GM18505 (cell line): ENCODE measurements at regions not wholly inside any gene's neighbourhood (a gene's known extent, or its start where the extent isn't known, plus 50 kb on each side); places are given as distances from the start of the nearest gene placed in this dataset.

Experiments
- ATAC-seq: cut with Tn5 transposase; IDR thresholded peaks from one replicate; pipeline ENCODE4 v1.9.1; 2021; ENCODE audit not compliant: unreplicated experiment
- POLR2A ChIP-seq: IDR thresholded peaks from 4 replicates; pipeline ENCODE4 v1.6.1; 2011; ENCODE audit warnings: borderline replicate concordance; ENCODE audit not compliant: insufficient read depth, insufficient read length; ENCODE audit errors: extremely low read depth

- ATAC-seq, result no peak
- TF ChIP-seq POLR2A, result no peak
Measured at GRCh38 chr4:81816031-81816761, 344.5 kb upstream of the RASGEF1B start.

GRCh38 chr4:81814987-81815541 lies 343.4 kb upstream of the RASGEF1B start:
- no peak for ATAC-seq
- no peak for TF ChIP-seq POLR2A

GRCh38 chr4:81811562-81812293 lies 340.0 kb upstream of the RASGEF1B start:
- ATAC-seq, result no peak

GRCh38 chr4:81808011-81808672 lies 336.4 kb upstream of the RASGEF1B start:
- ATAC-seq, result no peak

More at GRCh38 chr4:81811562-81812293, 340.0 kb upstream of the RASGEF1B start:
- TF ChIP-seq POLR2A, result no peak

GRCh38 chr4:81807386-81807785 lies 335.7 kb upstream of the RASGEF1B start:
- TF ChIP-seq POLR2A, result no peak
- ATAC-seq, result no peak

More at GRCh38 chr4:81808011-81808672, 336.4 kb upstream of the RASGEF1B start:
- TF ChIP-seq POLR2A, result no peak

GRCh38 chr4:81806485-81806884 lies 334.8 kb upstream of the RASGEF1B start:
- no peak for ATAC-seq
- no peak for TF ChIP-seq POLR2A

- no peak for TF ChIP-seq POLR2A
- ATAC-seq, result no peak
Measured at GRCh38 chr4:81804849-81805248, 333.1 kb upstream of the RASGEF1B start.

- no peak for ATAC-seq
- TF ChIP-seq POLR2A, result no peak
Measured at GRCh38 chr4:81802285-81802846, 330.7 kb upstream of the RASGEF1B start.

GRCh38 chr4:81799371-81799770 lies 327.7 kb upstream of the RASGEF1B start:
- no peak for TF ChIP-seq POLR2A
- no peak for ATAC-seq

GRCh38 chr4:81796790-81797528 lies 325.3 kb upstream of the RASGEF1B start:
- no peak for TF ChIP-seq POLR2A
- ATAC-seq, result no peak

GRCh38 chr4:81792521-81792920 lies 320.8 kb upstream of the RASGEF1B start:
- TF ChIP-seq POLR2A, result no peak
- no peak for ATAC-seq

GRCh38 chr4:81790477-81790876 lies 318.8 kb upstream of the RASGEF1B start:
- TF ChIP-seq POLR2A, result no peak
- no peak for ATAC-seq
